ENCODE measurements at regions not wholly inside any gene's neighbourhood (a gene's known extent, or its start where the extent isn't known, plus 50 kb on each side); places are given as distances from the start of the nearest gene placed in this dataset.

- no peak for ATAC-seq (ENCODE audit: insufficient read depth, low FRiP score)
- no peak for DNase-seq
- Histone ChIP-seq H3K4me3 (no peak overlapping the region), H3K9ac (ENCODE audit: insufficient read depth in 1 of 2, low read length in 2 of 2) (no peak overlapping the region), H3K9me3 (ENCODE audit: control insufficient read depth in 4 of 4, insufficient read depth in 3 of 4, low read length in 3 of 4) (no peaks in the 10 kb centered on the region), H3K27me3 (ENCODE audit: control insufficient read depth in 3 of 3, insufficient read depth in 3 of 3, low read length in 2 of 3) (peaks cover 0 to 32% (median 29%) of the 10 kb centered on the region in 3 donors), H3K4me1 (ENCODE audit: control insufficient read depth in 5 of 5, insufficient read depth in 5 of 5, low read length in 5 of 5) (peaks cover 0 to 4% (median 3%) of the 10 kb centered on the region in 5 donors), H3K36me3 (ENCODE audit: control insufficient read depth in 4 of 4, insufficient read depth in 4 of 4, low read length in 4 of 4) (no peaks in the 10 kb centered on the region), H3K27ac (ENCODE audit: low read depth in 1 of 2, low read length in 1 of 2) (no peak overlapping the region)
- TF ChIP-seq CTCF (IDR thresholded peaks at IDR 0.05; ENCODE audit: control extremely low read depth, extremely low read depth): no peak
- 78 to 85% methylated on average over 4 of the region's 4 CpGs for WGBS, 2 donors
Observed at GRCh38 chr11:19378814-19379213, 138.1 kb upstream of the E2F8 start.

GRCh38 chr11:19377881-19378280 lies 137.1 kb upstream of the E2F8 start:
- DNase-seq: no peak
- H3K9ac ChIP-seq (ENCODE audit: insufficient read depth in 1 of 2, low read length in 2 of 2): no peak overlapping the region
- H3K4me3 ChIP-seq: no peak overlapping the region
- H3K27me3 ChIP-seq (ENCODE audit: control insufficient read depth in 3 of 3, insufficient read depth in 3 of 3, low read length in 2 of 3): peaks cover 0 to 31% (median 29%) of the 10 kb centered on the region in 3 donors
- H3K27ac ChIP-seq (ENCODE audit: low read depth in 1 of 2, low read length in 1 of 2): no peak overlapping the region
- peaks cover 0 to 4% (median 3%) of the 10 kb centered on the region in 5 donors for H3K4me1 ChIP-seq (ENCODE audit: control insufficient read depth in 5 of 5, insufficient read depth in 5 of 5, low read length in 5 of 5)
- no peak for ATAC-seq (ENCODE audit: insufficient read depth, low FRiP score)
- no peaks in the 10 kb centered on the region for H3K36me3 ChIP-seq (ENCODE audit: control insufficient read depth in 4 of 4, insufficient read depth in 4 of 4, low read length in 4 of 4)
- H3K9me3 ChIP-seq (ENCODE audit: control insufficient read depth in 4 of 4, insufficient read depth in 3 of 4, low read length in 3 of 4): no peaks in the 10 kb centered on the region
- 98% methylated on average over 4 of the region's 4 CpGs for WGBS, 2 donors
- no peak for TF ChIP-seq CTCF (IDR thresholded peaks at IDR 0.05; ENCODE audit: control extremely low read depth, extremely low read depth)

- H3K27ac ChIP-seq (ENCODE audit: low read depth in 1 of 2, low read length in 1 of 2): no peak overlapping the region
- H3K4me1 ChIP-seq (ENCODE audit: control insufficient read depth in 5 of 5, insufficient read depth in 5 of 5, low read length in 5 of 5): peaks cover 0 to 5% (median 3%) of the 10 kb centered on the region in 5 donors
- H3K4me3 ChIP-seq: no peak overlapping the region
- H3K27me3 ChIP-seq (ENCODE audit: control insufficient read depth in 3 of 3, insufficient read depth in 3 of 3, low read length in 2 of 3): peaks cover 0 to 15% (median 9%) of the 10 kb centered on the region in 3 donors
- no peak overlapping the region for H3K9ac ChIP-seq (ENCODE audit: insufficient read depth in 1 of 2, low read length in 2 of 2)
- no peak for ATAC-seq (ENCODE audit: insufficient read depth, low FRiP score)
- 84 to 88% methylated on average over 3 of the region's 3 CpGs for WGBS, 2 donors
- TF ChIP-seq CTCF (IDR thresholded peaks at IDR 0.05; ENCODE audit: control extremely low read depth, extremely low read depth): no peak
- no peaks in the 10 kb centered on the region for H3K9me3 ChIP-seq (ENCODE audit: control insufficient read depth in 4 of 4, insufficient read depth in 3 of 4, low read length in 3 of 4)
- no peaks in the 10 kb centered on the region for H3K36me3 ChIP-seq (ENCODE audit: control insufficient read depth in 4 of 4, insufficient read depth in 4 of 4, low read length in 4 of 4)
- no peak for DNase-seq
Observed at GRCh38 chr11:19375440-19375839, 134.7 kb upstream of the E2F8 start.

GRCh38 chr11:19374151-19374569 lies 133.4 kb upstream of the E2F8 start:
- no peak overlapping the region for H3K9ac ChIP-seq (ENCODE audit: insufficient read depth in 1 of 2, low read length in 2 of 2)
- peak in 1 of 3 donors; percentile 66 for DNase-seq
- H3K9me3 ChIP-seq (ENCODE audit: control insufficient read depth in 4 of 4, insufficient read depth in 3 of 4, low read length in 3 of 4): no peaks in the 10 kb centered on the region
- TF ChIP-seq CTCF (IDR thresholded peaks at IDR 0.05; ENCODE audit: control extremely low read depth, extremely low read depth): no peak
- peaks cover 0 to 8% (median 6%) of the 10 kb centered on the region in 3 donors for H3K27me3 ChIP-seq (ENCODE audit: control insufficient read depth in 3 of 3, insufficient read depth in 3 of 3, low read length in 2 of 3)
- 77 to 94% methylated on average over 1 of the region's 1 CpG for WGBS, 2 donors
- ATAC-seq (ENCODE audit: insufficient read depth, low FRiP score): no peak
- peaks cover 5 to 9% (median 7%) of the 10 kb centered on the region in 5 donors for H3K4me1 ChIP-seq (ENCODE audit: control insufficient read depth in 5 of 5, insufficient read depth in 5 of 5, low read length in 5 of 5)
- no peak overlapping the region for H3K4me3 ChIP-seq
- H3K36me3 ChIP-seq (ENCODE audit: control insufficient read depth in 4 of 4, insufficient read depth in 4 of 4, low read length in 4 of 4): no peaks in the 10 kb centered on the region
- no peak overlapping the region for H3K27ac ChIP-seq (ENCODE audit: low read depth in 1 of 2, low read length in 1 of 2)

Measured in lung (tissue), 11 donors.